Adrenal gland (tissue), 5 donors: ENCODE measurements at regions not wholly inside any gene's neighbourhood (a gene's known extent, or its start where the extent isn't known, plus 50 kb on each side); places are given as distances from the start of the nearest gene placed in this dataset.

Experiments
- POLR2A ChIP-seq, 2 donors: fragments of 450-650 bp; IDR thresholded peaks; one replicate each; pipeline ENCODE4 v1.6.1; 2017; ENCODE audit warnings: antibody characterized with exemption in 2 of 2, mild to moderate bottlenecking in 2 of 2, moderate library complexity in 1 of 2
- TF ChIP-seq, protein P1 (sequence below), 6 experiments: fragments of 450-650 bp in 4 of 6; fragments of 200-600 bp in 2 of 6; sonication (generic) in 1 of 6; IDR thresholded peaks; 1 replicate in 5 of 6; 2 replicates in 1 of 6; pipeline versions ENCODE4 v1.5.1 to v1.8.0; 2016 to 2021; ENCODE audit warnings: antibody characterized with exemption in 6 of 6, mild to moderate bottlenecking in 2 of 6, moderate library complexity in 1 of 6
- donor health status: DM: no; HTN: no; CAD: no.

GRCh38 chr10:2165771-2166460 lies 428.6 kb upstream of the ADARB2 start:
- TF ChIP-seq, protein P1, sequence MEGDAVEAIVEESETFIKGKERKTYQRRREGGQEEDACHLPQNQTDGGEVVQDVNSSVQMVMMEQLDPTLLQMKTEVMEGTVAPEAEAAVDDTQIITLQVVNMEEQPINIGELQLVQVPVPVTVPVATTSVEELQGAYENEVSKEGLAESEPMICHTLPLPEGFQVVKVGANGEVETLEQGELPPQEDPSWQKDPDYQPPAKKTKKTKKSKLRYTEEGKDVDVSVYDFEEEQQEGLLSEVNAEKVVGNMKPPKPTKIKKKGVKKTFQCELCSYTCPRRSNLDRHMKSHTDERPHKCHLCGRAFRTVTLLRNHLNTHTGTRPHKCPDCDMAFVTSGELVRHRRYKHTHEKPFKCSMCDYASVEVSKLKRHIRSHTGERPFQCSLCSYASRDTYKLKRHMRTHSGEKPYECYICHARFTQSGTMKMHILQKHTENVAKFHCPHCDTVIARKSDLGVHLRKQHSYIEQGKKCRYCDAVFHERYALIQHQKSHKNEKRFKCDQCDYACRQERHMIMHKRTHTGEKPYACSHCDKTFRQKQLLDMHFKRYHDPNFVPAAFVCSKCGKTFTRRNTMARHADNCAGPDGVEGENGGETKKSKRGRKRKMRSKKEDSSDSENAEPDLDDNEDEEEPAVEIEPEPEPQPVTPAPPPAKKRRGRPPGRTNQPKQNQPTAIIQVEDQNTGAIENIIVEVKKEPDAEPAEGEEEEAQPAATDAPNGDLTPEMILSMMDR (IDR thresholded peaks at IDR 0.05) = no peak
- no peak for TF ChIP-seq POLR2A (IDR thresholded peaks at IDR 0.05)
